Type B pancreatic cell (in vitro differentiated cells): ENCODE measurements at regions not wholly inside any gene's neighbourhood (a gene's known extent, or its start where the extent isn't known, plus 50 kb on each side); places are given as distances from the start of the nearest gene placed in this dataset.

Source experiments
- DNase-seq: peaks from one replicate; pipeline ENCODE4 v3.0.0; 2021; ENCODE audit warnings: mixed read lengths; ENCODE audit not compliant: unreplicated experiment; ENCODE audit errors: extremely low spot score
- H3K27ac Mint-ChIP-seq: 2 replicates; pipeline ENCODE4 v1.8.0; 2021; ENCODE audit warnings: mild to moderate bottlenecking, mixed read lengths
- H3K27me3 Mint-ChIP-seq: 2 replicates; pipeline ENCODE4 v1.8.0; 2021; ENCODE audit warnings: mixed read lengths
- H3K36me3 Mint-ChIP-seq: 2 replicates; pipeline ENCODE4 v1.8.0; 2021; ENCODE audit warnings: mixed read lengths
- H3K4me1 Mint-ChIP-seq: one replicate; pipeline ENCODE4 v1.8.0; 2021; ENCODE audit warnings: mixed read lengths; ENCODE audit not compliant: unreplicated experiment
- H3K4me3 Mint-ChIP-seq: 2 replicates; pipeline ENCODE4 v1.8.0; 2021; ENCODE audit warnings: mild to moderate bottlenecking, mixed read lengths
- H3K9me3 Mint-ChIP-seq: 2 replicates; pipeline ENCODE4 v1.8.0; 2021; ENCODE audit warnings: mixed read lengths
- TF ChIP-seq, protein P1 (sequence below): fragments of 200-600 bp; sonication (generic); conservative IDR thresholded peaks from 2 replicates; pipeline ENCODE4 v1.5.0; 2021; ENCODE audit warnings: antibody characterized with exemption, mild to moderate bottlenecking

DNA sequence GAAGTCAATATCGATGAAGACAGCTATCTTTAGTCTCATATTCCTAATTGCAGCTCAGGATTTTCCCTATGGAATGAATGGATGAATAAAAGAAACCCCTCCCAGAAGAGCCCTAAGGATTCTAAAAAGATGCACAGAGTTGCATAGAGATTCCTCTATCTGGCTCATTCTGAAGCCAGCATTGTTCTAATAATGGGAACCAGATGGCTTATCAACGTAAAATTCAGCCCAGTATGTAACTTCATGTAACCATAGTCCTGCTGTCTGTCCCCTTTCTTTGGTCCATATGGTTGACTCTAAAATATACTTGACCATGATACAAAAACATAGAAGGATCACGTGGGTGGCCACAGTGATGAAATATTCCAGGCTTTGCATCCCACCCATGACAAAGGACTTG, 508.6 kb downstream of the RASEF start:
- DNase-seq = no peak
- H3K36me3 Mint-ChIP-seq = no peaks in the 10 kb centered on the region
- peaks cover 35% of the 10 kb centered on the region for H3K4me1 Mint-ChIP-seq
- H3K27me3 Mint-ChIP-seq = no peaks in the 10 kb centered on the region
- H3K9me3 Mint-ChIP-seq = no peaks in the 10 kb centered on the region
- TF ChIP-seq, protein P1, sequence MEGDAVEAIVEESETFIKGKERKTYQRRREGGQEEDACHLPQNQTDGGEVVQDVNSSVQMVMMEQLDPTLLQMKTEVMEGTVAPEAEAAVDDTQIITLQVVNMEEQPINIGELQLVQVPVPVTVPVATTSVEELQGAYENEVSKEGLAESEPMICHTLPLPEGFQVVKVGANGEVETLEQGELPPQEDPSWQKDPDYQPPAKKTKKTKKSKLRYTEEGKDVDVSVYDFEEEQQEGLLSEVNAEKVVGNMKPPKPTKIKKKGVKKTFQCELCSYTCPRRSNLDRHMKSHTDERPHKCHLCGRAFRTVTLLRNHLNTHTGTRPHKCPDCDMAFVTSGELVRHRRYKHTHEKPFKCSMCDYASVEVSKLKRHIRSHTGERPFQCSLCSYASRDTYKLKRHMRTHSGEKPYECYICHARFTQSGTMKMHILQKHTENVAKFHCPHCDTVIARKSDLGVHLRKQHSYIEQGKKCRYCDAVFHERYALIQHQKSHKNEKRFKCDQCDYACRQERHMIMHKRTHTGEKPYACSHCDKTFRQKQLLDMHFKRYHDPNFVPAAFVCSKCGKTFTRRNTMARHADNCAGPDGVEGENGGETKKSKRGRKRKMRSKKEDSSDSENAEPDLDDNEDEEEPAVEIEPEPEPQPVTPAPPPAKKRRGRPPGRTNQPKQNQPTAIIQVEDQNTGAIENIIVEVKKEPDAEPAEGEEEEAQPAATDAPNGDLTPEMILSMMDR = no peak
- H3K27ac Mint-ChIP-seq = no peak overlapping the region
- no peak overlapping the region for H3K4me3 Mint-ChIP-seq

DNA sequence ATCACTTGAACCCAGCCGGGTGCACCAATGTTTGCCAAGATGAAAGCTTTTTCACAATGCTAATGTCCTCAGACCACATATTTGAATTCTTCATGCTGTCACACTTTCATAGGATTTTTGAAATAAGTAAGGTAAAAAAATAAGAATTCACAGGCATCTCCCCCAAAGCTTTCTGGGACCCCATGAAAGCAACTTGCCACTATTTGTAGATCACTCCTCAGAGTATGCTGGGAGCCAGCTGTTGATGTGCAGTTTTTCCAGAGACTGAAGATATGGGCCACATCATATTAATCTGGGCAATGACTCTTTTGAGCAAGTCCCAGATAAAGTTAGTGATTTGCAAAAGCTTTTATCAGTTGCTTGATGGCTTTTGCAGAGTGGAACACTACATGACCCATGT, 507.9 kb downstream of the RASEF start:
- TF ChIP-seq, protein P1 = no peak
- DNase-seq = no peak
- H3K4me3 Mint-ChIP-seq = no peak overlapping the region
- H3K36me3 Mint-ChIP-seq = no peaks in the 10 kb centered on the region
- peak overlapping the region; percentile 39 for H3K27ac Mint-ChIP-seq
- H3K27me3 Mint-ChIP-seq = no peaks in the 10 kb centered on the region
- peaks cover 38% of the 10 kb centered on the region for H3K4me1 Mint-ChIP-seq
- no peaks in the 10 kb centered on the region for H3K9me3 Mint-ChIP-seq

DNA sequence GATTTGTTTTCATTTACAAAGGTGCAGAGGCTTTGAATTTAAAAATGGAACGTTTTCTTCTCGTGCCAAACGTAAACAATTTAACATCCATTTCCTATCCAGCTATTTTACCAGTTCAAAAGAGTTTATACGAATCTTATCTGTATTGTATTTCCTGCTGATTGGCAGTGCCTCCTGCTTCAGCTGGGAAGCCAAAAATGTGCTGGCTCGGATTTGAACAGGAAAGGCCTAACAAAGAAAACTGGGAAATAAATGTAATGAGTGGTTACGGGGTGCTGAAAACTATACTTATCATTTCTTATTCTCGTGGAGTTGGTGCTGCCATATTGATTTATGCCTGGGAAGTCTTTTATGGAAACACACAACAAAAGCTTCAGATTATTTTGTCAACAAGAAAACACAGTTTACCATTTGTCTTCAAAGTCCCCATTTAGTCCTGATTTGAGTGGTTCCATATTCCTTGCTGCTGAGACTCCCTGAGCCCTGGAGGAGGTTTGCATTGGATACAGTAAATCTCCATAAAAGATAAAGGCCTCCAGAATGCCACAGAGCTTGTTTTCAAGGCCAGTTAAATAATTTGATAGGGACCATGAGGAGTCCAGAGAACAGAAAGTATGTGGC, 507.4 kb downstream of the RASEF start:
- Mint-ChIP-seq H3K27ac (peak overlapping the region; percentile 39), H3K27me3 (no peaks in the 10 kb centered on the region), H3K4me1 (peaks cover 43% of the 10 kb centered on the region), H3K9me3 (no peaks in the 10 kb centered on the region), H3K36me3 (no peaks in the 10 kb centered on the region), H3K4me3 (peak overlapping the region; percentile 33)
- TF ChIP-seq, protein P1 = no peak
- DNase-seq = no peak

- Mint-ChIP-seq H3K9me3 (no peaks in the 10 kb centered on the region), H3K4me3 (no peak overlapping the region), H3K27me3 (peaks cover 4% of the 10 kb centered on the region), H3K36me3 (no peaks in the 10 kb centered on the region), H3K4me1 (peaks cover 41% of the 10 kb centered on the region), H3K27ac (no peak overlapping the region)
- DNase-seq = no peak
- TF ChIP-seq, protein P1 = no peak
Measured at GRCh38 chr9:82558346-82558745, 504.6 kb downstream of the RASEF start.

DNA sequence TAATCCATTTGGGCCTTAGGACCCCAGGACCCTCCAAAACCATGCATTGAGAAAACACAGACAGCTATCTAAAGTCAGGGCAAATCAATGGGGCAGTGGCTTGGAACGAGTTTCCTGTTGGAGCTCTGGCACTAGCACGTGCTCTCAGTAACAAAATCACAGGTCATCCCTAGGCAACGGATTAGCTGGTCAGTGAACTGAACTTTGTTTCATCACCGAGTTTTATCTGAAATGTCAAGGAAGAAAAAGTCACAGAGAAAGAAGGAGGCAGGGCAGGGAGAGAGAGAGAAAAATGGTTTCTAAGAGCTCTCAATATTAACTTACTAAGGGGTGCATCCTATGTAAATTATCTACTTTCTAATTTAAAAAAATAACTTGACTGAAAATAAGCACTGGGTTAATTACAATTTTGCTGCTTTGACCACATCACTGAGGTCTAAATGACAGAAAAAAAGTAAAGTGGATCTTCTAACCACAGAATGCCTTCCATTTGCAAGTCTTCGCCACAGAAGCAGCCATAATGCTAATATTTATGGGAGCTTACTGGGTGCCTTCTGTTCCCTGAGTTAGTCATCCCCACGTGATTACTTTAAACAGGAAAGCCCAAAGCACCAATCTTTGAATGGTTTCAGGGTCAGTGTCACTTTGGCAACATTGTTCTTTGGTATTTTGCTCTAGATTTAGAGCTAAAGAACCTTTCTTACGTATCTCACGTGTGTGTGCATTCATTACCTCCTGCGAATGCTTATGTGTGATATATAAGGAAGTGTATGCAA, 503.9 kb downstream of the RASEF start:
- H3K27ac Mint-ChIP-seq = no peak overlapping the region
- peaks cover 34% of the 10 kb centered on the region for H3K4me1 Mint-ChIP-seq
- H3K27me3 Mint-ChIP-seq = peaks cover 4% of the 10 kb centered on the region
- H3K36me3 Mint-ChIP-seq = no peaks in the 10 kb centered on the region
- peak overlapping the region; percentile 2 for H3K4me3 Mint-ChIP-seq
- TF ChIP-seq, protein P1 = no peak
- no peaks in the 10 kb centered on the region for H3K9me3 Mint-ChIP-seq
- DNase-seq = no peak
